AG04450 (cell line): ENCODE measurements at regions not wholly inside any gene's neighbourhood (a gene's known extent, or its start where the extent isn't known, plus 50 kb on each side); places are given as distances from the start of the nearest gene placed in this dataset.

Experiments
- CTCF ChIA-PET: fragments of 300-600, 350-600 bp; formaldehyde crosslinking; extraction: SDS; loops from one replicate; lab custom pipeline; 2022; ENCODE audit warnings: antibody characterized with exemption, inconsistent platforms; lab: Charles Lee
- POLR2A ChIA-PET: fragments of 350-600 bp; formaldehyde crosslinking; extraction: SDS; loops from one replicate; lab custom pipeline; 2021; ENCODE audit warnings: antibody characterized with exemption, inconsistent platforms; lab: Yijun Ruan, JAX
- DNase-seq: peaks from one replicate; pipeline ENCODE4 v3.0.0-alpha.2; 2011; ENCODE audit warnings: low read depth, low spot score
- H3K27ac ChIP-seq: one replicate; pipeline ENCODE4 v1.5.1; 2012; ENCODE audit warnings: low read depth, low read length, control low read depth
- H3K27me3 ChIP-seq: one replicate; pipeline ENCODE4 v1.6.0; 2012; ENCODE audit warnings: low read length; ENCODE audit not compliant: control insufficient read depth, insufficient read depth
- H3K4me3 ChIP-seq: 2 replicates; pipeline ENCODE4 v1.5.1; 2011; ENCODE audit warnings: mild to moderate bottlenecking, low read depth, low read length, control low read depth
- H3K9me3 ChIP-seq: 2 replicates; pipeline ENCODE4 v1.5.1; 2012; ENCODE audit warnings: low read length; ENCODE audit not compliant: control insufficient read depth, insufficient read depth
- CTCF ChIP-seq: IDR thresholded peaks from 2 replicates; pipeline ENCODE4 v1.5.1; 2011; ENCODE audit warnings: low read depth, low read length, control low read depth, inconsistent platforms

- H3K27me3 ChIP-seq = no peaks in the 10 kb centered on the region
- CTCF ChIA-PET = no interaction called here
These were observed 1016.8 kb upstream of the ADGRL4 start for GRCh38 chr1:80023358-80023757.

GRCh38 chr1:80021891-80022290, 1015.4 kb upstream of the ADGRL4 start:
- TF ChIP-seq CTCF = no peak
- H3K9me3 ChIP-seq = no peaks in the 10 kb centered on the region
- H3K27me3 ChIP-seq = no peaks in the 10 kb centered on the region
- no peak overlapping the region for H3K4me3 ChIP-seq
- no peak for DNase-seq
- H3K27ac ChIP-seq = no peak overlapping the region
- POLR2A ChIA-PET = no interaction called here
- CTCF ChIA-PET = interaction anchor here (0.6 kb wide), 1 partner anchor 689 kb away, joined by 3 read pairs; no protein-coding TSS in a partner anchor

More at GRCh38 chr1:80023358-80023757, 1016.8 kb upstream of the ADGRL4 start:
- DNase-seq = no peak
- Histone ChIP-seq H3K27ac (no peak overlapping the region), H3K9me3 (no peaks in the 10 kb centered on the region), H3K4me3 (no peak overlapping the region)
- no peak for TF ChIP-seq CTCF
- POLR2A ChIA-PET = no interaction called here

- TF ChIP-seq CTCF = no peak
- no peak overlapping the region for H3K27ac ChIP-seq
- DNase-seq = no peak
- POLR2A ChIA-PET = no interaction called here
- no peaks in the 10 kb centered on the region for H3K27me3 ChIP-seq
- no peaks in the 10 kb centered on the region for H3K9me3 ChIP-seq
- no peak overlapping the region for H3K4me3 ChIP-seq
- CTCF ChIA-PET = no interaction called here
These were observed 1011.8 kb upstream of the ADGRL4 start for GRCh38 chr1:80018348-80018747.

- Histone ChIP-seq H3K27ac (no peak overlapping the region), H3K9me3 (no peaks in the 10 kb centered on the region), H3K4me3 (no peak overlapping the region), H3K27me3 (no peaks in the 10 kb centered on the region)
- DNase-seq = no peak
- ChIA-PET CTCF (interaction anchor here (0.5 kb wide), 1 partner anchor 60 kb away, joined by 3 read pairs; no protein-coding TSS in a partner anchor), POLR2A (no interaction called here)
- no peak for TF ChIP-seq CTCF
These were observed 1002.4 kb upstream of the ADGRL4 start for GRCh38 chr1:80008934-80009333.

GRCh38 chr1:80003250-80003649, 996.7 kb upstream of the ADGRL4 start:
- DNase-seq = no peak
- Histone ChIP-seq H3K27ac (no peak overlapping the region), H3K27me3 (no peaks in the 10 kb centered on the region), H3K4me3 (no peak overlapping the region), H3K9me3 (no peaks in the 10 kb centered on the region)
- CTCF ChIA-PET = interaction anchor here (1.5 kb wide), 1 partner anchor 507 kb away, joined by 3 read pairs; no protein-coding TSS in a partner anchor
- TF ChIP-seq CTCF = no peak
- POLR2A ChIA-PET = no interaction called here
